ENCODE measurements at regions not wholly inside any gene's neighbourhood (a gene's known extent, or its start where the extent isn't known, plus 50 kb on each side); places are given as distances from the start of the nearest gene placed in this dataset.
"Not testable (repeated sequence)": the region's sequence is repeated elsewhere in the genome, so short reads cannot be mapped to it uniquely, and the experiment has no call there.

- Mint-ChIP-seq H3K36me3 (no peaks in the 10 kb centered on the region), H3K4me1 (no peaks in the 10 kb centered on the region), H3K27ac (no peak overlapping the region), H3K4me3 (no peak overlapping the region), H3K27me3 (peaks cover 0 to 4% of the 10 kb centered on the region in 2 donors), H3K9me3 (peaks cover 24 to 25% of the 10 kb centered on the region in 2 donors)
- ATAC-seq (replicated peaks) (no peak), DNase-seq (no peak)
Observed at GRCh38 chr7:68613897-68614296, 984.4 kb upstream of the AUTS2 start.

- H3K36me3 Mint-ChIP-seq = no peaks in the 10 kb centered on the region
- H3K4me3 Mint-ChIP-seq = no peak overlapping the region
- DNase-seq (no peak), ATAC-seq (replicated peaks) (no peak)
- peaks cover 14 to 22% of the 10 kb centered on the region in 2 donors for H3K9me3 Mint-ChIP-seq
- peaks cover 0 to 4% of the 10 kb centered on the region in 2 donors for H3K27me3 Mint-ChIP-seq
- no peaks in the 10 kb centered on the region for H3K4me1 Mint-ChIP-seq
- H3K27ac Mint-ChIP-seq = no peak overlapping the region
Observed at GRCh38 chr7:68619526-68619925, 978.7 kb upstream of the AUTS2 start.

DNA sequence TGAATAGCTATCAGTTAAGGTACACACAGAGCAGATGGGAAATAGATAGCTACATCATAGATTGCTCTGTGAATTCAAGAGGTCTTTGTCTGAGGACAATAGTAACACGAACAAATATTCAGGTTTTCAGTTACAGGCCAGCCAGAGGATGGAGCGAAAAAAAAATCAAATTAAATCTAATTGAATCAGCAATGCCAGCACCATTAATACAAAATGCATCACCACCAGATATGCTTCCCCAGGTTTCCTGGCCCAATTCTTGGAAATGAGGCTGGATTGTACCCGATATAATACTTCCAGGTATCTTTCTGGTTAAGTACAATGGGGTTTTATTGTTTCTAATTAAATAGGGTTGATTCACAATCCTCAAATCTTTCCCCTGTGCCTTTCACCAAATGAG lies 975.8 kb upstream of the AUTS2 start:
- Mint-ChIP-seq H3K27me3 (no peaks in the 10 kb centered on the region), H3K27ac (no peak overlapping the region), H3K4me1 (no peaks in the 10 kb centered on the region), H3K9me3 (peaks cover 0 to 8% of the 10 kb centered on the region in 2 donors), H3K36me3 (no peaks in the 10 kb centered on the region), H3K4me3 (no peak overlapping the region)
- DNase-seq = no peak
- ATAC-seq (replicated peaks) = no peak

DNA sequence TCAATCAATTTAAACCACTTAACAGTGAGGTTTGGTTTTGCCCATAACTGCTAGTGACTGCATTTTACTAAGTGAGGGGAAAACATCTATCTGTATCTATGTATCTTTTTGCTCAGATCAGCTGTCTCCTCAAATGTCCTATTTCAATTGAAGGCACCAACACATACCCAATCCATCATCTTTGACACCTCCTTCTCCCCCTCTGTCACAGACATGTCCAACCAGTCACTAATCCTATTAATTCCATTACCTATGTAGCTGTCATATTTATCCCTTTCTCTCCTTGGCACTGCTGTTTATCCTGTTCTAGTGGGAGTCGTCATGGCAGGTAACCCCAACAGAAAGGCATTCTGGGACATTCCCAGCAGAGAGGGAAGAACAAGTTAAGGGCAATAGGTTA lies 975.2 kb upstream of the AUTS2 start:
- H3K4me3 Mint-ChIP-seq = no peak overlapping the region
- H3K27me3 Mint-ChIP-seq = no peaks in the 10 kb centered on the region
- no peak for DNase-seq
- H3K9me3 Mint-ChIP-seq = peaks cover 0 to 4% of the 10 kb centered on the region in 2 donors
- H3K4me1 Mint-ChIP-seq = no peaks in the 10 kb centered on the region
- ATAC-seq (replicated peaks) = no peak
- no peaks in the 10 kb centered on the region for H3K36me3 Mint-ChIP-seq
- no peak overlapping the region for H3K27ac Mint-ChIP-seq

GRCh38 chr7:68627247-68627864 lies 970.9 kb upstream of the AUTS2 start:
- Mint-ChIP-seq H3K4me1 (no peaks in the 10 kb centered on the region), H3K27me3 (no peaks in the 10 kb centered on the region), H3K27ac (no peak overlapping the region), H3K4me3 (no peak overlapping the region), H3K36me3 (no peaks in the 10 kb centered on the region), H3K9me3 (peaks cover 0 to 11% of the 10 kb centered on the region in 2 donors)
- ATAC-seq (replicated peaks) (no peak), DNase-seq (no peak)

- not testable (repeated sequence) for H3K36me3 Mint-ChIP-seq; H3K9me3 Mint-ChIP-seq; H3K4me3 Mint-ChIP-seq; ATAC-seq (replicated peaks); DNase-seq; H3K27ac Mint-ChIP-seq; H3K4me1 Mint-ChIP-seq; H3K27me3 Mint-ChIP-seq
Observed at GRCh38 chr7:68630914-68631313, 967.4 kb upstream of the AUTS2 start.

DNA sequence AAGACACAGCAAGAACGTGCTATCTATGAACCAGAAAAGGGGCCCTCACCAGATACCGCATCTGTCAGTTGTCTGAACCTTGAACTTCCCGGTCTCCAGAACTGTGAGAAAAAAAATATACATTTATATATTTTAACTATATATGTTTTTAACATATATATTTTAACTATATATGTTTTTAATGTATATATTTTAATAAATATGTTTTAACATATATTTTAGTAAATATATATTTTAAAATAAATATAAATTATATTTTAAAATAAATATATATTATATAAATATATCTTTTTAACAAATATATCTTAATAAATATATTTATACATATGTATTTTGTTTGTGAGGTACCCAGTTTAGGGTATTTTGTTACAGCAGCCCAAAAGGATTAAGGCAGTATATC lies 958.2 kb upstream of the AUTS2 start:
- ATAC-seq (replicated peaks) (no peak), DNase-seq (no peak)
- Mint-ChIP-seq H3K36me3 (no peaks in the 10 kb centered on the region), H3K4me1 (no peaks in the 10 kb centered on the region), H3K4me3 (no peak overlapping the region), H3K27ac (no peak overlapping the region), H3K9me3 (peaks cover 7 to 9% of the 10 kb centered on the region in 2 donors), H3K27me3 (no peaks in the 10 kb centered on the region)

- Mint-ChIP-seq H3K27me3 (no peaks in the 10 kb centered on the region), H3K9me3 (peaks cover 7 to 12% of the 10 kb centered on the region in 2 donors), H3K4me1 (no peaks in the 10 kb centered on the region), H3K27ac (no peak overlapping the region), H3K4me3 (no peak overlapping the region), H3K36me3 (no peaks in the 10 kb centered on the region)
- DNase-seq (no peak), ATAC-seq (replicated peaks) (no peak)
Observed at GRCh38 chr7:68642727-68643126, 955.5 kb upstream of the AUTS2 start.

DNA sequence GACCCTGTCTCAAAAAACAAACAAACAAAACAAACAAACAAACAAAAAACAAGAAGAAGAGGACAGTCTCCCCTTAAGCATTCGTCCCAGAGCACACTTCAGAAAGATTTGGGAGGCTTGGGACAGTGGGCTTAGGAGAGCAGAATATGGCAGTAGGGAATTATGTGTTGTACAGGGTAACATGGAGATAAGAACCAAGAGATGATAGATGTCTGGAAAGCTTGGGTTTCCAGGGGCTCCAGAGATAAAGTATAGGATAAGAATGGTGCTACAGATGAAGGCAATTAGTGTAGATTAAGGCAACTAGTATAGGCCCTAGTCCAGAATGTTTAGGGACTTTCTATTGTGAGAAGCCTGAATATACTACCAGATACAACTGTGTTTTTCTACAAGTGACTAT lies 934.9 kb upstream of the AUTS2 start:
- ATAC-seq (replicated peaks) (no peak), DNase-seq (no peak)
- Mint-ChIP-seq H3K36me3 (no peaks in the 10 kb centered on the region), H3K4me3 (no peak overlapping the region), H3K27me3 (no peaks in the 10 kb centered on the region), H3K4me1 (no peaks in the 10 kb centered on the region), H3K9me3 (peaks cover 0 to 7% of the 10 kb centered on the region in 2 donors), H3K27ac (no peak overlapping the region)

DNA sequence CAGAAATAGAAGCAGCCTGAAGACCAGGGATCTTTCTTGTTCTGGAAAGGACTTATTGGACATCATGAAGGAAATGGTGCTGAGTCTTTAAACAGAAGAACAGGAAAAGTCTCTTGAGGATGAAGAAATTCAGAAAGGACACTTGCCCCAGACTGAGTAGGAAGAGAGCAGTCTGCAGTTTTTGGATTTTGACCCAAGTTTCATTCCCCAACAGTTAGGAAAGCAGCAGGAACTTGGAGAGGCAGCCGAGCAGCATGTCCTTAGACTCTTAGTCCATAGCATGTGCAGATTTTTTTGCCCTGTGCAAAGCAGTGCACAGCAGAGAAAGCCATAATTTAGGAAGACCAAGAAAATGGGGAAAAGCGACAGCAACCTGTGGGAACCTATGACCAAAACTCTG lies 927.2 kb upstream of the AUTS2 start:
- DNase-seq (no peak), ATAC-seq (replicated peaks) (no peak)
- H3K4me1 Mint-ChIP-seq = no peaks in the 10 kb centered on the region
- H3K4me3 Mint-ChIP-seq = no peak overlapping the region
- peaks cover 4 to 13% of the 10 kb centered on the region in 2 donors for H3K9me3 Mint-ChIP-seq
- H3K27me3 Mint-ChIP-seq = no peaks in the 10 kb centered on the region
- H3K36me3 Mint-ChIP-seq = no peaks in the 10 kb centered on the region
- no peak overlapping the region for H3K27ac Mint-ChIP-seq

DNA sequence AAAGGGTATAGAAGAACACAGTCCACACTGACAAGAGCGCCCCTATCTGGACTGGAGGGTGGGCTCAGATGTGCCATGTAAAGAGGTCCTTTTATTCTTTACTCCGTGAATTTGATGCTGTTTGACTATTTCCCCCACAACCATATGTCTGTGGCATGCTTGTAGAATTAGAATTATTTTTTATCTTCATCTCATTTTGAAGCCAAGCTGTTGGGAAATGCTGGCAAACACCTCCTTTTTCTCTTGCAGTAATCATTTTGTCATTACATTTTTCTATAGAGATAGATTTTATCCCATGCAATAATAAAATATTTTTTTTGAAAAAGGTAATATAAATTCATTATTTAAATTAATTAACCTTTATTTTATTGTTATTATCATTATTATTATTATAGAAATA lies 926.6 kb upstream of the AUTS2 start:
- Mint-ChIP-seq H3K4me3 (no peak overlapping the region), H3K9me3 (peaks cover 4 to 13% of the 10 kb centered on the region in 2 donors), H3K27me3 (no peaks in the 10 kb centered on the region), H3K27ac (no peak overlapping the region), H3K4me1 (no peaks in the 10 kb centered on the region), H3K36me3 (no peaks in the 10 kb centered on the region)
- DNase-seq (no peak), ATAC-seq (replicated peaks) (no peak)

- DNase-seq (no peak), ATAC-seq (replicated peaks) (no peak)
- H3K27me3 Mint-ChIP-seq = no peaks in the 10 kb centered on the region
- H3K36me3 Mint-ChIP-seq = no peaks in the 10 kb centered on the region
- H3K9me3 Mint-ChIP-seq = peaks cover 7 to 17% of the 10 kb centered on the region in 2 donors
- H3K4me3 Mint-ChIP-seq = no peak overlapping the region
- H3K27ac Mint-ChIP-seq = no peak overlapping the region
- no peaks in the 10 kb centered on the region for H3K4me1 Mint-ChIP-seq
Observed at GRCh38 chr7:68674826-68675225, 923.4 kb upstream of the AUTS2 start.

GRCh38 chr7:68676813-68677535 lies 921.3 kb upstream of the AUTS2 start:
- peaks cover 7 to 15% of the 10 kb centered on the region in 2 donors for H3K9me3 Mint-ChIP-seq

GRCh38 chr7:68678196-68678595 lies 920.1 kb upstream of the AUTS2 start:
- Mint-ChIP-seq H3K36me3 (no peaks in the 10 kb centered on the region), H3K4me1 (no peaks in the 10 kb centered on the region), H3K9me3 (peaks cover 7 to 15% of the 10 kb centered on the region in 2 donors), H3K27me3 (no peaks in the 10 kb centered on the region), H3K27ac (no peak overlapping the region), H3K4me3 (no peak overlapping the region)
- no peak for ATAC-seq (replicated peaks)
- no peak for DNase-seq

More at GRCh38 chr7:68676813-68677535, 921.3 kb upstream of the AUTS2 start:
- no peak overlapping the region for H3K27ac Mint-ChIP-seq
- H3K27me3 Mint-ChIP-seq = no peaks in the 10 kb centered on the region
- ATAC-seq (replicated peaks) = no peak
- no peak overlapping the region for H3K4me3 Mint-ChIP-seq
- DNase-seq = no peak
- no peaks in the 10 kb centered on the region for H3K4me1 Mint-ChIP-seq
- H3K36me3 Mint-ChIP-seq = no peaks in the 10 kb centered on the region

GRCh38 chr7:68679459-68680234 lies 918.6 kb upstream of the AUTS2 start:
- ATAC-seq (replicated peaks) = no peak
- no peak for DNase-seq
- Mint-ChIP-seq H3K27ac (no peak overlapping the region), H3K9me3 (peaks cover 7 to 15% of the 10 kb centered on the region in 2 donors), H3K4me3 (no peak overlapping the region), H3K27me3 (no peaks in the 10 kb centered on the region), H3K36me3 (no peaks in the 10 kb centered on the region), H3K4me1 (no peaks in the 10 kb centered on the region)

Measured in stimulated activated naive B cell treated with anti-CD40 and anti-IgM and Interleukin-4, amounts not matched to agents 10 μg/mL and 1 μg/mL and 100 μg/mL, for 72 hours (primary cell).